ENCODE measurements at regions not wholly inside any gene's neighbourhood (a gene's known extent, or its start where the extent isn't known, plus 50 kb on each side); places are given as distances from the start of the nearest gene placed in this dataset.

DNA sequence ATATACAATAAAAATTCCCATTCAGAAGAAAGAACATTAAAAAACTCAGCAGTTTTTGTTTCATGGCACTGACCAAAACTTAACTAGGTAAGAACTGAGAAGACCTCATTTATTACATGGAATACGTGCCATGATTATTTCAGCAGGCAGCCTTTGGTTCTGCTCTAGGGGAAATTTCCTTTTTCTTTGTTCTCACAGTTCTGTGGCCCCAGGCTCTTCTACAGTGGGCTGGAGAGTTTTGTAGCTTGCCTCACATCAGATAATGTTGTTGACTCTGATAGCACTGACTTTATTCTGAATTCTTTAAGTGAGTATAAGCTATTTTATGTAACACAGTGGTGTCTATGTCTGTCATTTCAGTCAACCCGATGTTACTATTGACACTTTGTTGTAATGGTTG, 844.3 kb downstream of the TBC1D32 start:
- no peak for TF ChIP-seq EZH2 (conservative IDR thresholded peaks at IDR 0.05; ENCODE audit: low read depth, low read length)
- no peak for TF ChIP-seq NFE2L1 (CRISPR knock-in tag; IDR thresholded peaks at IDR 0.05; ENCODE audit: borderline replicate concordance)
- TF ChIP-seq, protein P1, sequence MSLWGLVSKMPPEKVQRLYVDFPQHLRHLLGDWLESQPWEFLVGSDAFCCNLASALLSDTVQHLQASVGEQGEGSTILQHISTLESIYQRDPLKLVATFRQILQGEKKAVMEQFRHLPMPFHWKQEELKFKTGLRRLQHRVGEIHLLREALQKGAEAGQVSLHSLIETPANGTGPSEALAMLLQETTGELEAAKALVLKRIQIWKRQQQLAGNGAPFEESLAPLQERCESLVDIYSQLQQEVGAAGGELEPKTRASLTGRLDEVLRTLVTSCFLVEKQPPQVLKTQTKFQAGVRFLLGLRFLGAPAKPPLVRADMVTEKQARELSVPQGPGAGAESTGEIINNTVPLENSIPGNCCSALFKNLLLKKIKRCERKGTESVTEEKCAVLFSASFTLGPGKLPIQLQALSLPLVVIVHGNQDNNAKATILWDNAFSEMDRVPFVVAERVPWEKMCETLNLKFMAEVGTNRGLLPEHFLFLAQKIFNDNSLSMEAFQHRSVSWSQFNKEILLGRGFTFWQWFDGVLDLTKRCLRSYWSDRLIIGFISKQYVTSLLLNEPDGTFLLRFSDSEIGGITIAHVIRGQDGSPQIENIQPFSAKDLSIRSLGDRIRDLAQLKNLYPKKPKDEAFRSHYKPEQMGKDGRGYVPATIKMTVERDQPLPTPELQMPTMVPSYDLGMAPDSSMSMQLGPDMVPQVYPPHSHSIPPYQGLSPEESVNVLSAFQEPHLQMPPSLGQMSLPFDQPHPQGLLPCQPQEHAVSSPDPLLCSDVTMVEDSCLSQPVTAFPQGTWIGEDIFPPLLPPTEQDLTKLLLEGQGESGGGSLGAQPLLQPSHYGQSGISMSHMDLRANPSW (CRISPR knock-in tag; IDR thresholded peaks at IDR 0.05; ENCODE audit: borderline replicate concordance) = no peak
- TF ChIP-seq, protein P2, sequence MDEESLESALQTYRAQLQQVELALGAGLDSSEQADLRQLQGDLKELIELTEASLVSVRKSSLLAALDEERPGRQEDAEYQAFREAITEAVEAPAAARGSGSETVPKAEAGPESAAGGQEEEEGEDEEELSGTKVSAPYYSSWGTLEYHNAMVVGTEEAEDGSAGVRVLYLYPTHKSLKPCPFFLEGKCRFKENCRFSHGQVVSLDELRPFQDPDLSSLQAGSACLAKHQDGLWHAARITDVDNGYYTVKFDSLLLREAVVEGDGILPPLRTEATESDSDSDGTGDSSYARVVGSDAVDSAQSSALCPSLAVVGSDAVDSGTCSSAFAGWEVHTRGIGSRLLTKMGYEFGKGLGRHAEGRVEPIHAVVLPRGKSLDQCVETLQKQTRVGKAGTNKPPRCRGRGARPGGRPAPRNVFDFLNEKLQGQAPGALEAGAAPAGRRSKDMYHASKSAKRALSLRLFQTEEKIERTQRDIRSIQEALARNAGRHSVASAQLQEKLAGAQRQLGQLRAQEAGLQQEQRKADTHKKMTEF (CRISPR knock-in tag; IDR thresholded peaks at IDR 0.05) = no peak
- TF ChIP-seq, protein P3, sequence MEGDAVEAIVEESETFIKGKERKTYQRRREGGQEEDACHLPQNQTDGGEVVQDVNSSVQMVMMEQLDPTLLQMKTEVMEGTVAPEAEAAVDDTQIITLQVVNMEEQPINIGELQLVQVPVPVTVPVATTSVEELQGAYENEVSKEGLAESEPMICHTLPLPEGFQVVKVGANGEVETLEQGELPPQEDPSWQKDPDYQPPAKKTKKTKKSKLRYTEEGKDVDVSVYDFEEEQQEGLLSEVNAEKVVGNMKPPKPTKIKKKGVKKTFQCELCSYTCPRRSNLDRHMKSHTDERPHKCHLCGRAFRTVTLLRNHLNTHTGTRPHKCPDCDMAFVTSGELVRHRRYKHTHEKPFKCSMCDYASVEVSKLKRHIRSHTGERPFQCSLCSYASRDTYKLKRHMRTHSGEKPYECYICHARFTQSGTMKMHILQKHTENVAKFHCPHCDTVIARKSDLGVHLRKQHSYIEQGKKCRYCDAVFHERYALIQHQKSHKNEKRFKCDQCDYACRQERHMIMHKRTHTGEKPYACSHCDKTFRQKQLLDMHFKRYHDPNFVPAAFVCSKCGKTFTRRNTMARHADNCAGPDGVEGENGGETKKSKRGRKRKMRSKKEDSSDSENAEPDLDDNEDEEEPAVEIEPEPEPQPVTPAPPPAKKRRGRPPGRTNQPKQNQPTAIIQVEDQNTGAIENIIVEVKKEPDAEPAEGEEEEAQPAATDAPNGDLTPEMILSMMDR (CRISPR knock-in tag; IDR thresholded peaks at IDR 0.05) = no peak
- TF ChIP-seq ZNF224 (CRISPR knock-in tag; IDR thresholded peaks at IDR 0.05) = no peak
- no peak for TF ChIP-seq POLR2A (IDR thresholded peaks at IDR 0.05; ENCODE audit: insufficient read depth in 1 of 2, low read depth in 2 of 2, low read length in 2 of 2)
- TF ChIP-seq NR3C1 (CRISPR knock-in tag; IDR thresholded peaks at IDR 0.05) = no peak
- no peak for TF ChIP-seq MZF1 (CRISPR knock-in tag; IDR thresholded peaks at IDR 0.05; ENCODE audit: borderline replicate concordance)
- TF ChIP-seq, protein P4, sequence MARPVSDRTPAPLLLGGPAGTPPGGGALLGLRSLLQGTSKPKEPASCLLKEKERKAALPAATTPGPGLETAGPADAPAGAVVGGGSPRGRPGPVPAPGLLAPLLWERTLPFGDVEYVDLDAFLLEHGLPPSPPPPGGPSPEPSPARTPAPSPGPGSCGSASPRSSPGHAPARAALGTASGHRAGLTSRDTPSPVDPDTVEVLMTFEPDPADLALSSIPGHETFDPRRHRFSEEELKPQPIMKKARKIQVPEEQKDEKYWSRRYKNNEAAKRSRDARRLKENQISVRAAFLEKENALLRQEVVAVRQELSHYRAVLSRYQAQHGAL (CRISPR knock-in tag; IDR thresholded peaks at IDR 0.05; ENCODE audit: not compliant biosample characterization) = no peak
- no peak for TF ChIP-seq TOPORS (CRISPR knock-in tag; IDR thresholded peaks at IDR 0.05)
